Peyer's patch (tissue), 4 donors: ENCODE measurements at regions not wholly inside any gene's neighbourhood (a gene's known extent, or its start where the extent isn't known, plus 50 kb on each side); places are given as distances from the start of the nearest gene placed in this dataset.

Experiments used
- POLR2A ChIP-seq, 2 donors: fragments of 450-650 bp; IDR thresholded peaks; one replicate each; pipeline ENCODE4 v1.5.1; 2017; ENCODE audit warnings: antibody characterized with exemption in 2 of 2, mild to moderate bottlenecking in 2 of 2, moderate library complexity in 2 of 2
- TF ChIP-seq, protein P1 (sequence below), 6 experiments: fragments of 450-650 bp in 4 of 6; fragments of 200-600 bp in 2 of 6; sonication (generic) in 1 of 6; IDR thresholded peaks; one replicate each; pipeline ENCODE4 v1.5.1; 2017 to 2019; ENCODE audit warnings: antibody characterized with exemption in 6 of 6, mild to moderate bottlenecking in 3 of 6, moderate library complexity in 1 of 6

DNA sequence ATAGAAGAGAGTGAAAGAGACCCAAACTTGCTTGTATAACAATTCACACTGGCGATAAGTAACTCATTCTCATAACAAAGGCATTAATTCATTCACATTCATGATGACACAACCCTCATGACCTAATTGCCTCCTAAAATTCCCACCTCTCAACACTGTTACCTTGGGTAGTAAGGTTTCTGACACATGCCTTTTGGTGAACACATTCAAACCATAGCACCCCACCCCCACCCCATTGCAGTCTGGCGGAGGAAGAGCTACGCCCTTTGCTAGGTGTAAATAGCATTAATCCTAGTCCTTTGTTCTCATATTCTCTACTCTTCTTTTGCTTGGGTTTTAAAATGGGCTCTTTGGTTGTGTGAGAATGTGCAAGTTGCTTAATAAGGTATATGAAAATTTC lies 361.5 kb downstream of the DSEL start:
- TF ChIP-seq POLR2A (IDR thresholded peaks at IDR 0.05) = no peak
- TF ChIP-seq, protein P1, sequence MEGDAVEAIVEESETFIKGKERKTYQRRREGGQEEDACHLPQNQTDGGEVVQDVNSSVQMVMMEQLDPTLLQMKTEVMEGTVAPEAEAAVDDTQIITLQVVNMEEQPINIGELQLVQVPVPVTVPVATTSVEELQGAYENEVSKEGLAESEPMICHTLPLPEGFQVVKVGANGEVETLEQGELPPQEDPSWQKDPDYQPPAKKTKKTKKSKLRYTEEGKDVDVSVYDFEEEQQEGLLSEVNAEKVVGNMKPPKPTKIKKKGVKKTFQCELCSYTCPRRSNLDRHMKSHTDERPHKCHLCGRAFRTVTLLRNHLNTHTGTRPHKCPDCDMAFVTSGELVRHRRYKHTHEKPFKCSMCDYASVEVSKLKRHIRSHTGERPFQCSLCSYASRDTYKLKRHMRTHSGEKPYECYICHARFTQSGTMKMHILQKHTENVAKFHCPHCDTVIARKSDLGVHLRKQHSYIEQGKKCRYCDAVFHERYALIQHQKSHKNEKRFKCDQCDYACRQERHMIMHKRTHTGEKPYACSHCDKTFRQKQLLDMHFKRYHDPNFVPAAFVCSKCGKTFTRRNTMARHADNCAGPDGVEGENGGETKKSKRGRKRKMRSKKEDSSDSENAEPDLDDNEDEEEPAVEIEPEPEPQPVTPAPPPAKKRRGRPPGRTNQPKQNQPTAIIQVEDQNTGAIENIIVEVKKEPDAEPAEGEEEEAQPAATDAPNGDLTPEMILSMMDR (IDR thresholded peaks at IDR 0.05) = no peak
